ENCODE measurements at regions not wholly inside any gene's neighbourhood (a gene's known extent, or its start where the extent isn't known, plus 50 kb on each side); places are given as distances from the start of the nearest gene placed in this dataset.

- WGBS: 83% methylated on average over 8 of the region's 8 CpGs
- Histone ChIP-seq H3K4me3 (ENCODE audit: low read depth in 1 of 3, low read length in 3 of 3) (no peak overlapping the region), H3K27ac (ENCODE audit: low read depth in 1 of 2, low read length in 2 of 2) (no peak overlapping the region), H3K4me1 (ENCODE audit: control insufficient read depth in 4 of 4, insufficient read depth in 4 of 4, low read length in 3 of 4) (no peaks in the 10 kb centered on the region), H3K9me3 (ENCODE audit: control insufficient read depth in 4 of 4, low read length in 3 of 4) (no peaks in the 10 kb centered on the region), H3K36me3 (ENCODE audit: control insufficient read depth in 4 of 4, insufficient read depth in 3 of 4, low read depth in 1 of 4, low read length in 3 of 4) (no peaks in the 10 kb centered on the region), H3K9ac (ENCODE audit: low read depth in 1 of 2, low read length in 2 of 2) (no peak overlapping the region), H3K27me3 (ENCODE audit: control insufficient read depth in 4 of 4, insufficient read depth in 4 of 4, low read length in 3 of 4) (peaks cover 0 to 3% (median 0%) of the 10 kb centered on the region in 4 donors)
- no peak for DNase-seq (ENCODE audit: low spot score)
- no peak for TF ChIP-seq YY1 (IDR thresholded peaks at IDR 0.05)
- TF ChIP-seq RAD21 (IDR thresholded peaks at IDR 0.05): no peak
- TF ChIP-seq RXRA (IDR thresholded peaks at IDR 0.05): no peak
- TF ChIP-seq ZBTB33 (IDR thresholded peaks at IDR 0.05): no peak
- TF ChIP-seq MAX (IDR thresholded peaks at IDR 0.05): no peak
- no peak for TF ChIP-seq HNF4G (IDR thresholded peaks at IDR 0.05)
- TF ChIP-seq JUND (IDR thresholded peaks at IDR 0.05): no peak
- TF ChIP-seq GABPA (IDR thresholded peaks at IDR 0.05 in 1 of 2, conservative IDR thresholded peaks at IDR 0.05 in 1 of 2): no peak
- TF ChIP-seq TAF1 (conservative IDR thresholded peaks at IDR 0.05): no peak
- no peak for TF ChIP-seq NR2F2 (IDR thresholded peaks at IDR 0.05)
Observed at GRCh38 chr1:4053160-4053748, 153.2 kb upstream of the C1orf174 start.

GRCh38 chr1:4053774-4054173 is 153.7 kb upstream of the C1orf174 start:
- Histone ChIP-seq H3K36me3 (ENCODE audit: control insufficient read depth in 4 of 4, insufficient read depth in 3 of 4, low read depth in 1 of 4, low read length in 3 of 4) (no peaks in the 10 kb centered on the region), H3K4me3 (ENCODE audit: low read depth in 1 of 3, low read length in 3 of 3) (no peak overlapping the region), H3K9ac (ENCODE audit: low read depth in 1 of 2, low read length in 2 of 2) (no peak overlapping the region), H3K27me3 (ENCODE audit: control insufficient read depth in 4 of 4, insufficient read depth in 4 of 4, low read length in 3 of 4) (peaks cover 0 to 3% (median 0%) of the 10 kb centered on the region in 4 donors), H3K27ac (ENCODE audit: low read depth in 1 of 2, low read length in 2 of 2) (no peak overlapping the region), H3K4me1 (ENCODE audit: control insufficient read depth in 4 of 4, insufficient read depth in 4 of 4, low read length in 3 of 4) (no peaks in the 10 kb centered on the region), H3K9me3 (ENCODE audit: control insufficient read depth in 4 of 4, low read length in 3 of 4) (no peaks in the 10 kb centered on the region)
- WGBS: 81% methylated on average over 5 of the region's 5 CpGs
- no peak for DNase-seq (ENCODE audit: low spot score)
- no peak for TF ChIP-seq MAX (IDR thresholded peaks at IDR 0.05)
- no peak for TF ChIP-seq EGR1 (IDR thresholded peaks at IDR 0.05; ENCODE audit: low read depth in 2 of 2)
- TF ChIP-seq REST (IDR thresholded peaks at IDR 0.05): no peak
- no peak for TF ChIP-seq ATF3 (IDR thresholded peaks at IDR 0.05)
- no peak for TF ChIP-seq TAF1 (conservative IDR thresholded peaks at IDR 0.05)
- no peak for TF ChIP-seq HNF4A (conservative IDR thresholded peaks at IDR 0.05)
- no peak for TF ChIP-seq RXRA (IDR thresholded peaks at IDR 0.05)
- no peak for TF ChIP-seq FOXA2 (IDR thresholded peaks at IDR 0.05)
